HCT116 (cell line): ENCODE measurements at regions not wholly inside any gene's neighbourhood (a gene's known extent, or its start where the extent isn't known, plus 50 kb on each side); places are given as distances from the start of the nearest gene placed in this dataset.

Experiments
- ATAC-seq: fragments of 200-7000 bp; cut with Tn5 transposase; 2 replicates; pipeline ENCODE4 v1.9.1; 2020; ENCODE audit warnings: mild to moderate bottlenecking, moderate library complexity
- BruUV-seq: library from RNA; stranded (reverse); fragments of 400-500 nt; replicated peaks from 2 replicates; lab custom pipeline; 2021; lab: Mats Ljungman, UMichigan
- CTCF ChIA-PET: fragments of 300-600 bp; sonication (Branson Sonifier 250); formaldehyde crosslinking; loops from one replicate; lab custom pipeline; 2021; ENCODE audit warnings: antibody characterized with exemption; lab: Charles Lee
- POLR2A ChIA-PET: fragments of 300-600, 350-600 bp; sonication (Branson Sonifier 250); formaldehyde crosslinking; loops from one replicate; lab custom pipeline; 2021; ENCODE audit warnings: antibody characterized with exemption; lab: Charles Lee
- RAD21 ChIA-PET, 2 experiments: fragments of 300-600 bp; sonication (Branson Sonifier 250); formaldehyde crosslinking; loops; one replicate each; lab custom pipeline; 2023; ENCODE audit warnings: low total read pairs in 2 of 2; ENCODE audit not compliant: uncharacterized antibody in 2 of 2, unreplicated experiment in 2 of 2, low non-redundant PET in 1 of 2; lab: Charles Lee
- DNase-seq: peaks from one replicate; pipeline ENCODE4 v3.0.0-alpha.2; 2010; ENCODE audit warnings: low read depth, low spot score
- H2AFZ ChIP-seq: fragments of 200-600 bp; shearing (Covaris generic), sonication (generic); 2 replicates; pipeline ENCODE4 v1.6.1; 2017; ENCODE audit warnings: low read depth, mixed run types, mixed read lengths, antibody characterized with exemption, low read length; ENCODE audit not compliant: poor library complexity, severe bottlenecking
- H3K27ac ChIP-seq: 2 replicates; pipeline ENCODE4 v1.5.1; 2012; ENCODE audit warnings: low read depth, low read length
- H3K27me3 ChIP-seq: fragments of 200-600 bp; sonication (generic); 2 replicates; pipeline ENCODE4 v1.6.1; 2016; ENCODE audit warnings: mixed run types, low read length, mixed read lengths; ENCODE audit not compliant: insufficient read depth
- H3K36me3 ChIP-seq, 2 experiments: fragments of 200-500 bp in 1 of 2; fragments of 200-600 bp in 1 of 2; sonication (Bioruptor generic) in 1 of 2; sonication (generic) in 1 of 2; 2 replicates each; pipeline versions ENCODE4 v1.5.1 to v1.6.1; 2014 to 2016; ENCODE audit warnings: low read length in 2 of 2, inconsistent platforms in 1 of 2, mixed read lengths in 1 of 2, mixed run types in 1 of 2; ENCODE audit not compliant: insufficient read depth in 2 of 2, control insufficient read depth in 1 of 2
- H3K4me1 ChIP-seq, 2 experiments: fragments of 200-600 bp in 1 of 2; sonication (generic) in 1 of 2; 2 replicates each; pipeline versions ENCODE4 v1.5.1 to v1.6.1; 2012 to 2017; ENCODE audit warnings: low read length in 2 of 2, inconsistent platforms in 1 of 2, mild to moderate bottlenecking in 1 of 2, mixed read lengths in 1 of 2, mixed run types in 1 of 2, moderate library complexity in 1 of 2; ENCODE audit not compliant: insufficient read depth in 2 of 2, control insufficient read depth in 1 of 2
- H3K4me2 ChIP-seq: fragments of 200-600 bp; sonication (generic); 2 replicates; pipeline ENCODE4 v1.6.1; 2017; ENCODE audit warnings: mixed run types, low read length, mixed read lengths
- H3K4me3 ChIP-seq, 2 experiments: fragments of 200-600 bp in 1 of 2; sonication (generic) in 1 of 2; replicated peaks in 1 of 2; 2 replicates each; pipeline ENCODE4 v1.5.1; 2011 to 2016; ENCODE audit warnings: low read length in 2 of 2, control low read depth in 1 of 2, low read depth in 1 of 2, mild to moderate bottlenecking in 1 of 2, mixed read lengths in 1 of 2, mixed run types in 1 of 2
- H3K79me2 ChIP-seq: fragments of 200-600 bp; sonication (generic); 2 replicates; pipeline ENCODE4 v1.6.1; 2017; ENCODE audit warnings: mild to moderate bottlenecking, mixed run types, low read length, moderate library complexity, mixed read lengths; ENCODE audit not compliant: insufficient read depth
- H3K9ac ChIP-seq: fragments of 200-600 bp; sonication (generic); 2 replicates; pipeline ENCODE4 v1.6.1; 2016; ENCODE audit warnings: low read length, mixed read lengths
- H3K9me2 ChIP-seq: fragments of 200-600 bp; sonication (generic), shearing (Covaris generic); 2 replicates; pipeline ENCODE4 v1.6.1; 2017; ENCODE audit warnings: mixed run types, mild to moderate bottlenecking, moderate library complexity; ENCODE audit not compliant: insufficient read depth
- H3K9me3 ChIP-seq, 2 experiments: fragments of 200-500 bp in 1 of 2; fragments of 200-600 bp in 1 of 2; sonication (Bioruptor generic) in 1 of 2; sonication (generic) in 1 of 2; 2 replicates each; pipeline ENCODE4 v1.6.1; 2014 to 2017; ENCODE audit warnings: low read length in 2 of 2, mixed read lengths in 2 of 2, inconsistent platforms in 1 of 2, low read depth in 1 of 2, mild to moderate bottlenecking in 1 of 2, mixed run types in 1 of 2, moderate library complexity in 1 of 2; ENCODE audit not compliant: control insufficient read depth in 1 of 2, insufficient read depth in 1 of 2
- H4K20me1 ChIP-seq: fragments of 200-600 bp; sonication (generic), shearing (Covaris generic); 2 replicates; pipeline ENCODE4 v1.6.1; 2017; ENCODE audit warnings: mixed run types, mild to moderate bottlenecking, moderate library complexity; ENCODE audit not compliant: insufficient read depth
- ATF3 ChIP-seq: IDR thresholded peaks from 2 replicates; pipeline ENCODE4 v1.6.1; 2012
- CEBPB ChIP-seq: IDR thresholded peaks from 2 replicates; pipeline ENCODE4 v1.6.1; 2012; ENCODE audit warnings: low read depth
- EZH2 ChIP-seq: fragments of 200-600 bp; sonication (generic); IDR thresholded peaks from 2 replicates; pipeline ENCODE4 v1.6.1; 2017; ENCODE audit warnings: antibody characterized with exemption, mixed run types
- EZH2phosphoT487 ChIP-seq: fragments of 200-600 bp; IDR thresholded peaks from 2 replicates; pipeline ENCODE4 v1.6.1; 2018; ENCODE audit warnings: antibody characterized with exemption, borderline replicate concordance
- FOSL1 ChIP-seq: IDR thresholded peaks from 2 replicates; pipeline ENCODE4 v1.6.1; 2012; ENCODE audit warnings: low read depth
- MAX ChIP-seq: IDR thresholded peaks from 2 replicates; pipeline ENCODE4 v1.6.1; 2012
- SIN3A ChIP-seq: IDR thresholded peaks from 2 replicates; pipeline ENCODE4 v1.6.1; 2012; ENCODE audit warnings: low read depth
- SP1 ChIP-seq: IDR thresholded peaks from 2 replicates; pipeline ENCODE4 v1.6.1; 2012; ENCODE audit warnings: low read depth
- SRF ChIP-seq: IDR thresholded peaks from 2 replicates; pipeline ENCODE4 v1.6.1; 2012; ENCODE audit warnings: low read depth
- TCF7L2 ChIP-seq: IDR thresholded peaks from 2 replicates; pipeline ENCODE4 v1.7.0; 2011; ENCODE audit warnings: borderline replicate concordance, inconsistent platforms; ENCODE audit not compliant: insufficient read depth, insufficient read length; ENCODE audit errors: extremely low read depth
- YY1 ChIP-seq: IDR thresholded peaks from 2 replicates; pipeline ENCODE4 v1.6.1; 2011; ENCODE audit warnings: low read length, low read depth, moderate library complexity, mild to moderate bottlenecking; ENCODE audit not compliant: insufficient replicate concordance; ENCODE audit errors: extremely low read depth
- ZBTB33 ChIP-seq: IDR thresholded peaks from 2 replicates; pipeline ENCODE4 v1.6.1; 2011; ENCODE audit warnings: mild to moderate bottlenecking, low read length, moderate library complexity; ENCODE audit not compliant: insufficient replicate concordance; ENCODE audit errors: extremely low read depth
- ZFX ChIP-seq: fragments of 450-650 bp; IDR thresholded peaks from 2 replicates; pipeline ENCODE4 v1.6.1; 2017
- intact Hi-C: fragments of 100-400 bp; cut with micrococcal nuclease; formaldehyde crosslinking; loops from 2 replicates; pipeline ENCODE4 v1.10.0; 2022

- no peaks in the 10 kb centered on the region for H3K36me3 ChIP-seq
- no peak overlapping the region for H3K9ac ChIP-seq
- no peak overlapping the region for H3K4me2 ChIP-seq
- no peaks in the 10 kb centered on the region for H3K9me2 ChIP-seq
- H3K9me3 ChIP-seq: no peaks in the 10 kb centered on the region
- intact Hi-C loops: no loop called here
- no peak for DNase-seq
- no peak overlapping the region for H3K27ac ChIP-seq
- no peaks in the 10 kb centered on the region for H3K79me2 ChIP-seq
- CTCF ChIA-PET: no interaction called here
- POLR2A ChIA-PET: no interaction called here
- peaks cover 12% of the 10 kb centered on the region for H3K27me3 ChIP-seq
- no peaks in the 10 kb centered on the region for H3K4me1 ChIP-seq
- TF ChIP-seq CEBPB (no peak), EZH2 (no peak), EZH2phosphoT487 (no peak), SRF (no peak), YY1 (no peak), MAX (no peak), ZFX (no peak), SP1 (no peak)
- RAD21 ChIA-PET: no interaction called here
- H4K20me1 ChIP-seq: no peaks in the 10 kb centered on the region
- no peak overlapping the region for H3K4me3 ChIP-seq
- no TSS peak for BruUV-seq
- no peak overlapping the region for H2AFZ ChIP-seq
- no peak for ATAC-seq
These were observed 85.6 kb upstream of the RASGEF1B start for GRCh38 chr4:81557306-81557705.

GRCh38 chr4:81555489-81555888 is 83.8 kb upstream of the RASGEF1B start:
- Histone ChIP-seq H3K36me3 (no peaks in the 10 kb centered on the region), H3K27ac (no peak overlapping the region), H3K4me3 (no peak overlapping the region), H3K4me1 (no peaks in the 10 kb centered on the region), H3K27me3 (peaks cover 16% of the 10 kb centered on the region), H4K20me1 (no peaks in the 10 kb centered on the region), H3K9ac (no peak overlapping the region), H3K9me3 (no peaks in the 10 kb centered on the region), H3K9me2 (no peaks in the 10 kb centered on the region), H3K79me2 (no peaks in the 10 kb centered on the region), H3K4me2 (no peak overlapping the region), H2AFZ (no peak overlapping the region)
- CTCF ChIA-PET: no interaction called here
- intact Hi-C loops: no loop called here
- TF ChIP-seq MAX (no peak), TCF7L2 (no peak), SRF (no peak), ZBTB33 (no peak), FOSL1 (no peak), SP1 (no peak), SIN3A (no peak), ATF3 (no peak)
- ATAC-seq (no peak), DNase-seq (no peak)
- no TSS peak for BruUV-seq
- POLR2A ChIA-PET: no interaction called here
- RAD21 ChIA-PET: no interaction called here
